NCI-H1930 (cell line): ENCODE measurements at regions not wholly inside any gene's neighbourhood (a gene's known extent, or its start where the extent isn't known, plus 50 kb on each side); places are given as distances from the start of the nearest gene placed in this dataset.

Source experiments
- DNase-seq, 2 experiments: peaks; one replicate each; lab custom pipeline; 2025; lab: John Stamatoyannopoulos, UW

DNA sequence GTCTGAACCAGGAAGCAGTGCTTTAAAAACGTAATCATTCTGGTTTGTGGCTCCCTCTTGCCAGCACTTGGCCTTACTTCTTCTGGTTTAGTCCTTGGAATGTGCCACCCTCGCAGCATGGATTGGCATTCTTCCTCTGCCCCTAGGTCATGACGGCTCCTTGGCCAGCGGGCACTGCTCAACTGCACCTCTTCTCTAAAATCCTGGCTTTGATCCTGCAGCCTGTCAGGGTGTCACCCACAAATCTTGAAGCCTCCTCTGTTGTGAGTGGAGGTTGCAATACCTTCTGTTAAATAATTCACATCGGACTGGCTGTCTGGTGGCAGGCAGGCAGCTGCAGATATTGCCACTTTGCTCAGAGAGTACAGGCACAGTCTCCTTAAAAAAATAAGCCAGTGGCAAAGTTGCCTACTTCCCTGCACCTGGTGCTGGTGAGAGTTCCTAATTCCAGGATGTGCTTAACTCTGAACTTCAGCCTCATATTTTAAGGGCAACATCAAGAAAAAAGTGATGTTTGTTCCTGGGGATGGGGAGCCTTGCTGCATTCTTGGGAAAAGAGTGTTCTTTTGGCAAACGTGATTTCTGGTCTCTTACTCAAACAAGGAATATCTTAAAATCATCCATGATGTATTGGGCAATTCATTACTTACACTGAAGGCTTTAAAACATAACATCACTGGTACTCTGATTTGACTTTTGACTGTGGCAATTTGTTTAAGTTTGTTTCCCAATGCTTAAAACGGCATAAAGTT lies 179.8 kb downstream of the FOXA2 start:
- no peak for DNase-seq

- DNase-seq: peak; percentile 66 to 74
Measured at GRCh38 chr20:22403632-22404361, 180.6 kb downstream of the FOXA2 start.

DNA sequence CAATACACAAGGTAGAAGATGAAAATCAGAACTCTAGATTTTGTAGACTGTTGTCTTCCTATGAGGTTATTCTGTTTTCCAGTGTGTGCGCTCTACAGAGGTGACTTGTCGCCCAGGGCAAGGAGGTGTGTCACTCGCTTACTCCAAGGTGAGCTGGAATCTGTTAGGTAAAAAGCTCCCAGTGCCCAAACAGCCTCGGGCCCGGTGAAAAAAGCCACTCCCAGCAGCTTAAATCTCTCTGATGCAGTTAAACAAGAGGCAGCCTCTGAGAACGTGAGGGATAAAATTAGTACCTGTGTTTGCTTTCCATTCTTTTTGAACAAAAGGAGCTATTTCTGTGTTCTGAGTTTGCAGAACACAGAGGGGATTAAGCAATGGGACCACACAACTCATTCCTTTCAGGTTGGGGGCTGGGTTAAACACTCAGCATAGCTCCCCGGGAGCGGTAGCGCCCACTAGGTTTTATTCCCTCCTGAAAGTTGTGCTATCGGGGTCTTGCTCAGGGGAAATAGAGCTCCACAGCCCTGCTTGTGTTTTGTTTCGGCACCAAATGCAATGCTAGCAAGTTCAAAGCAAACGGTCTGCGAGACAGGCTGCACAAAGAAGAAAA lies 181.2 kb downstream of the FOXA2 start:
- peak; percentile 51 to 67 for DNase-seq

GRCh38 chr20:22402550-22402949 lies 181.8 kb downstream of the FOXA2 start:
- DNase-seq: no peak

DNA sequence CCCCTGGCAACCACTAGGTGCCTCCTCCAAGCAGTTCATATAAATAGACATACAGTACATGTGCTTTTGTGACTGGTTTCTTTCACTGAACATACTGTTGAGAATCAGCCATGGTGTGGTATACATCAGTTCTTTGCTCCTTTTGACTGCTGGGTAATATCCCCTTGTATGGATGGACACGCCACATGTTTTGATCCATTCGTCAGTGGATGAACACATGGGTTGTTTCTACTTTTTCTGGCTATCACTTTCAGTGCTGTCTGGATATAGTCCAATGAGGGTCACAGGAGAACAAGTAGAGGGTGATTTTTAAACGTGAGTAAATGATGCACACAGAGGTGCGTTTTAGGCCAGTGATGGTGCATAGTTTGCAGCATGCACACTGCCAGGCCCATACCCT lies 183.9 kb downstream of the FOXA2 start:
- DNase-seq: no peak

DNA sequence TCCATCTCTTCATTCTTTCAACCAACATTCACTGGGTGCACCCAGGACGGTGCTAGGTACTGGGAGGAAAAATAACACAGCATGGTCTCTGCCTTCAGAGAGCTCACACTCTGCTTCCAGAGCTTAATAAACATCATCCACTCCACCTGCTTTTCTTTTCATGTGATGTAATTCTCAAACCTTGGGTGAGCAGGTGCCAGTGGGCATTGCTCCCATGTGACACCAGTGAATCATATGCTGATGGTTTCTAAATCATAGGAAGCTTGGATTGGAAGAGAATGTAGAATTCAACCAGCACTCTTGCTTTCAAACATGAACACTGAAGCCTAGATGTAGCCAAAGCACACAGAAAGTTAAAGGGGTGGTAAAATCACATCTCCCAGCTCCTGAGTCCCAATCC lies 189.8 kb downstream of the FOXA2 start:
- DNase-seq: no peak

GRCh38 chr20:22390543-22390903 lies 193.8 kb downstream of the FOXA2 start:
- no peak for DNase-seq

DNA sequence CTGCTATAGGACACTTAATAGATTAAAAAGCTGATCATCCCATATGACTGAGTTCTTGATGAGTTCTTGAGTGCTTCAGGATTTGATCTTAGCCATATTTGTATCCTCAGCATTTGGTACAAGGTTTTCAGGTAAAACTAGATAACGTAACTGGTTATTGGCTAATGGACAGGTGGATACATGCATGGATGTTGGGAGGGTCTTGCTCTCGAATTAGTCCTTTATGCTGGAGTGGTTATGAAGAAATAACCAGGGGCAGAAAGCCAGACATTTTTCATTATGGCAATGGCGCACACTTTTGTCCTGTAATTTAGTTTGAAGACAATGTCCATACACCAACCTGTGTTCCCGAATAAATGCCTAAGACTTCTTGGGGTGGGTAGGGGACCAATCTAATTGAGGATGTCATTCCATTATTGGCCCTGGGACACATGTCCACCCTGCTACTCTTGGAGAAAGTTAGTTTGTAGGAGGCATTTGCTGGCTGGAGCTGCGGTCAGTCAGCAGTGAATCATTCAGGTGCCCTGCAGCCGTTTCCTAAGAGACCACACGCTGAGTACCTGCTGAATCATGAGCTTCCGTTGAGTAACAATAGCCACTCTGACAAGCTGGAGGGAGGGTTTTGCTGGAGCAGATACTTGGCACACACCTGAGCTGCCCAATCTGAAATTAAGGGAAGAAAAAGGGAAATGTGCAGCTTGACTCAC lies 194.4 kb downstream of the FOXA2 start:
- DNase-seq: peak in 1 of 2 experiments; percentile 34

- no peak for DNase-seq
Measured at GRCh38 chr20:22387452-22387851, 196.9 kb downstream of the FOXA2 start.

- no peak for DNase-seq
Measured at GRCh38 chr20:22386306-22386623, 198.1 kb downstream of the FOXA2 start.

GRCh38 chr20:22385602-22386305 lies 198.6 kb downstream of the FOXA2 start:
- DNase-seq: peak; percentile 41 to 42

DNA sequence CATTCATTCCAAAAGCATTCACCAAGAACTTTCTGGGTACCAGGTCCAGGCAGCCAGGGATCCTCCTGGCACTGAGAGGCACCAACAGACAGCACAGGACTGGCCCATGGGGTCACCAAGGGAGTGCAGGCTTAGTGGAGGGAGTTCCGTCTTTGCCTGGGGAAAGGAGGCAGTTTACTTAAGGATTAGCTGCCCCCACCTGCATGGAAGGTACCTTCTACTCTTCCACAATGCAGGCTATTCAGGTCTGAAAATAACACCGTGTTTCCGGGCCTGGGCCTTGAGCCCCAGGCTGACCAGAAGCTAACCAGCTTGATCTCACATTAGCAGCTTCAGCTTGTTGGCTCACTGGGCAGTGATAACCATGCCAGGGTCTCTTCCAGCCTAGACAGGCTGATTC lies 199.4 kb downstream of the FOXA2 start:
- no peak for DNase-seq

- no peak for DNase-seq
Measured at GRCh38 chr20:22383156-22383555, 201.2 kb downstream of the FOXA2 start.

GRCh38 chr20:22382742-22383141 lies 201.6 kb downstream of the FOXA2 start:
- DNase-seq: no peak

GRCh38 chr20:22381812-22382416 lies 202.5 kb downstream of the FOXA2 start:
- DNase-seq: no peak

DNA sequence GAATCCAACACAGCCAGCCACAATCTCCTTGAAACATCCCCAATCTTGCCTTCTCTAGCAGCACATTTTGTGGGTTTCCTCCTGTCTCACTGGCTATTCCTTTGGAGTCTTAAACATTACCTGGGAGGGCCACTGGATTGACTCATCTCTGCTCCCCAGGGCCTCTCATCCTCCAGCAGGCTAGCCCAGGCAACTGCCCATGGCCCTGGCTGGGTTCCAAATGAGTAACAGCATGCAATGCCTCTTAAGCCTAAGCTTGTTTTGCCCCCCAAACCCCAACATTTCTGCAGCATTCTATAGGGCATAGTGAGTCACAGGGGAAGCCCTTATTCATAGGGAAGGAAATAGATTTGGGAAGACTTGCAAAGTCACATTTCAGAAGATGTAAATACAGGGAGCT lies 204.9 kb downstream of the FOXA2 start:
- DNase-seq: no peak

- peak; percentile 56 to 71 for DNase-seq
Measured at GRCh38 chr20:22374678-22375590, 209.4 kb downstream of the FOXA2 start.

DNA sequence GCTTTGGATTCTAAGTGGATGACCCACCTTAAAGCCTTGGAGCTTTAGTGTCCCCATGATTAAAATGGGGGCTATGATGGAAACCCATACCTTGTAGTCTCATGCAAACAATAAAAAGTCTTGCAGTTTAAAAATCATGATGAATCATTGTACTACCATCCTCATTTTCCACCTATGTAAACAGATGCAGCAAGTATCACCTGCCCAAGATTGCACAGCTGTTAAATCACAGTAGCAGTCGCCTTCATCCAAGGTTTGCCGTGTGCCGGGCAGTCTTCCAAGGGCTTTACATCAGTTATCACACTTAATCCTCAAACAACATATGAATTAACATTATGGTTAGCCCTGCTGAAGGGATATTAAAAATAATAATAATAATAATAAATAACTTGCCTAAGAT lies 210.3 kb downstream of the FOXA2 start:
- no peak for DNase-seq

DNA sequence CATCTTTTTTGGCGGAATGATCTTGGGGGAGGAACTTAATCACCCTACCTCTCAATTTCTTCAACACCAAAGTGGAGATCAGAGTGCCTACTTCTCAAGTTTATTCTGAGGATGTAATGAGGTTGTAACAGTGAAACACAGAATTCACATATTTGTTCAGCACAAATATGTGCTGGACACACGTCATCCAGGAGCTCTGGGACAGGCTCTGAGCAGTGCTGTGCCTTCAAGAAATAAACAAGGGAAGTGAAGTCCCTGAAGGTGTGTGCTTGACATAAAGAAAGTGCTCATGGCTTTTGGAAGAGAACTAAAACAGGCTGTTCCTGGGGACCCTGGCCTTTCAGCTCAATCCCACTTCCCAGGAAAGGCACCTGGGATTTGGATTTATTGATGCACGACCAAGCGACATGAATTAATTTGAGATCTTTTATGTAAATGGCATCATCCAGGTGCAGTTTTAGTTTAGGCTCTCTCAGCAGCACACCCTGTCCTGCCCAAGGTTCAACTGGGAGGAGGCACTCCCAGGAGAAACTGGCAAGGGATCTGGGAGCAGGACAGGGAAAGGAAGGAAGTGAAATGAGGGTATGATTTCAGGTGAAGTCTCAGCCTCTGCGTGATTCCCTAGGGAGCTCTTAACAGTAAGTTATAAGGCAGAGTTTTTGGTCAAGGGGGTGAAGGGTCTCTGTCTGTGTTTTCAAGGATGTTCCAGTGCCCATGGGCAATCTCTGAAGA lies 211.0 kb downstream of the FOXA2 start:
- DNase-seq: no peak

DNA sequence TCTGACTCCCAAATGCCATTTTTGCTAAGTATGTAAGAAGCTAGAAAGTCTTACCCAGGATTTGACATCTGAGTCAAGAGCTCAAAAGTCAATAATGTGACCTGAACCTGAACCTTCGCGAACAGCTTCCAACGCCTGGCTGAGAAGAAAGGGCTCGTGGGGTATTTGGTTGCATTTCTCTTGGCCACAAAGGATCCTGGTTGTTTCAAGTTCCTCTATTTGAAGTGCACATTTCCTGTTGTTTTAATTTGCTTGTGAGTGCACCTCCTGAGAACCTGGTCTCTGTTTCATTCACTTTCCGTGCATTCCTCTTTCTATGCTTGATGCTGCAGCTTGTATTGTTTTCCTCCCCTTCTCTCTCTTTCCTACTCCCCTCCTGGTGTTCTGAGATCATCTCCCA lies 212.5 kb downstream of the FOXA2 start:
- DNase-seq: no peak
